Umbilical cord (tissue), 1 donor: ENCODE measurements at regions not wholly inside any gene's neighbourhood (a gene's known extent, or its start where the extent isn't known, plus 50 kb on each side); places are given as distances from the start of the nearest gene placed in this dataset.

Experiments
- DNase-seq: peaks from one replicate; pipeline ENCODE4 v3.0.0-alpha.2; 2015; ENCODE audit warnings: low spot score

DNA sequence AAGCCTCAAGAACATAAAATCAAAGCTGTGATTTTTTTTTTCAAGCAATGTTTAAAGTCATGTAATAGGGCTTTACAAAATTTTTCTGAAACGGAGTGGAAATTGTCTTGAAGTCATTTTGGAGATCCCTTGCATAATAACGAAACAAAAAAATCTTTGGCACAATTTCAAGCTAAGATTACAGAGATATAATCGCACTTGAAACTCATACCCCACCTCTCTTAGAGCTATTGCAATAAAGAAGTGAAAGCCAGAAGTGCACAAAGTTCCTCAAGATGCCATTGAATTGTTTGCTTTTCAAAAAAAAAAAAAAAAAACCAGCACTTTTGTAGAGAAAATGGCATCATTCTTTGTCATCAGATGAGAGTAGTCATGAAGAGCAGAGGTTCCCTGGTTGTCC, 152.3 kb downstream of the PAX3 start:
- DNase-seq: no peak

DNA sequence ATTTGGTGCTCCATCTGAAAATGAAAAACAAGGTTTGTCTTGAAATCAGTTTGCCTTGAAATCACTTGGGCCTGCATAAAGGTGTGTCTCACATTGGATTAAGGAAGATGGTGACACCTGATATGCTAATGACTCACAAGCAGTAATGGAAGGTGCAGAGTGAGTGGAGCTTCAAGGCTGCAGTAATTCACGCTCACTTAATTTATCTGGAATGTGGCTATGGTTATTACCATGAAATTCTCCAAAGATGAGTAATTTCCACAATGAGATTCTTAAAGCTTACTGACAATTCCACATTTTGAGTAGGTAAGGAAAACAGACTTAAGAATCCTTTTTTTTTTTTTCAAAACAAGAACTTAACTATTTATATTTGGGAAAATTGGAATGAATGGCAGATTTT, 156.8 kb downstream of the PAX3 start:
- no peak for DNase-seq

DNA sequence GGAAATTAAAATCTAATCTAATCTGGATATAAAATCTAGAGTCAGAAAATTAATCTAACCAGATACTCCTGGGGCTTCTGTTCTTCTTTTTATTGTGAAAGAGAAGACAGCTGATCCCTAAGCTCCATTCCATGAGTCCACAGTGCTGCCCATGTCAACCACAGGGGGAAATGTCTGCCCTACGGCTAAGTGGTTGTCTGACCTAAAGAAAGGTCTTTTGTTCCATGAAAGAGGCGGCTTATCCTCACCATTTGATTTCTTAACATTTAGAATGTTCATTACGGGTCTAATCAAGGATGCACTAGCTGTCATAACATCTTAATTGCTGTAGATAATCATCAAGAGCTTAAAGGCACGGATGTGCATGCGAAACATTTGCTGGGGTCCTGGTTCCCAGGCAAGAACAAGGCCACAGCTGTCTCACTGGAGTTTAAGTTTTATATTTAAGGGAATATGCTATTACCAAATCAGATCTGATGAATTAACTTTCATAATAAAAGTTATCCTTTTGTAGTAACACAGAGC, 162.6 kb downstream of the PAX3 start:
- no peak for DNase-seq

DNA sequence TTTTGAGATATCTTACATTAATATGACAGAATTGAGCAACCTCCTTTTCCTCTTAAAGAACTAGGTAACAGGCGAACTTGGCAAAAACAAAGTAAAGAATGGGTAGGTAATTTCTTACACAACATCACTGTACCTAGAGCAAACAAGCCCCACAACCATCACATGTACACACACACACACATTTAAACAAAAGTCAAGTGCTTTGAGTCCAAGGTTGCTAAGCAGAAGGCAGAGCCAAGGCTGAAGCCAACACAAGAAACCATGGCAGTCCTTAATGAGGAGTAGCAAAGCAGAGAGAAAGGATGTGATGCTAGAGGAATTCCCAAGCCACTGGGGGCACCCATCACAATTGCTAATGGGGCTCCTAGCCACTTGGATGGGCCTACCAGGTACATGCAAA, 164.1 kb downstream of the PAX3 start:
- DNase-seq: no peak

DNA sequence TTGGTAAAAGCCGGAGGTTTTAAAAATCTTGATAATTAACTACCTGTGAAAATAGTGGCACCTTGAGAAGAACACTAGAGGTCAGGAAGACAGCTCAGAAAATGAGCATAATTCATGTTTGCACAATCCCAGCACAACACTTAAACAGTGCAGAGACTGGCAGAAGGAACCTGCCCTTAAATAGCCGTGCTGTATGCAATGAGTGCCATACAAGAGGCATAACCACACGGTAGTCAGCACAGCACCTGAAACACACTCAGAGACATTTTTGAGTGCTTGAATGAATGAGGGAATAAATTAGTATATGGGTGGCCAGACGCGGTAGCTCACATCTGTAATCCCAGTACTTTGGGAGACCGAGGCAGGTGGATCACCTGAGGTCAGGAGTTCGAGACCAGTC, 164.9 kb downstream of the PAX3 start:
- DNase-seq: no peak

DNA sequence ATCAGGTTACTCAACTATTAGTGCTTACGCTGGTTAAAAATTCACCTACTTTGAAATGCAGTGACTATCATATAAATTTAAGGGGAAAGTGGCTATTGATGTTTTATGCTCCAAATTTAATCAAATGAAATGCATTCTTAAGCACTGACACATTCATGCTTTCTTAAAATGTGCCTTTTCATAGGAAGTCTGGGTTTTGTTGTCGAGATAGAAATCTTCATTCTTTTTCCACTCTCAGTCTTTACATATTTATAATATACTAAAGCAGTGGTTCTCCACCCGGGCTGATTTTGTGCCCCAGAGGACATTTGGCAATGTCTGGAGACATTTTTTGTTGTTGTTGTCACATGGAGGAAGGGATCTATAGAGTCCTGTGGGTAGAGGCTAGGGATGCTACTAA, 167.9 kb downstream of the PAX3 start:
- no peak for DNase-seq

DNA sequence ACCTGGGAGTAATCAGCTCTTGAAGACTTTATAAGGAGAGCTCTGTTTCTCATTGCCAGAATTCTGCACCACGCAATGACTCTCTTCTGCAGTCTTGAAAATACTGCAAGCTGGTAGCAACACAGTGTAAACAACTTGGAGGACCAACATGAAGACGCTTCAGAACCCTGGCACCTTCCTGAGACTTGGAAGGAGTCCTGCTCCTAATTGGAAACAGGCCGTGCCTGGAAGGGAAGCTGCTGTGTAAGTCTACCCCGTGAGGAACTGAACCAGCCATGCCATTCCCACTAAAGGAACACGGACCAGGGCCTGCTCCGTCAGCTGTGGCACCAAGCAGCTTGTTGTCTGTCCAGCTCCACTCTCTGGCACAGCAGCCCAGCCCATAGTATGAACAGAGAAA, 171.1 kb downstream of the PAX3 start:
- no peak for DNase-seq

DNA sequence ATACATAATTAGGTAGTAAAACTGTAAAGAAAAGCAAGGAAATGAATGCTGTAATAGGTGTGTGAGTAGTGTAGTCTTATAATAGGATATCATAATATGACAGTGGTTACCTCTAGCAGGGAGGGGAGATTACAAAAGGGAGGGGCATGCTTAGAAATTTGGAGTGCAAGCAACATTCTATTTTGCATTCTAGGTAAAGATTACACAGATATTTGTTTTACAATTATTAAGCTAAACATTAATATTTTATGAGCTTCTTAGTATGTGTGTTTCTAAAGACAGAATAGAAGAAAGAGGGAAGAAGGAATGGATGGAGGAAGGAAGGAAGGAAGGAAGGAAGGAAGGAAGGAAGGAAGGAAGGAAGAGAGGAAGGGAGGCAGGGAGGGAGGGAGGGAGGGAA, 177.9 kb downstream of the PAX3 start:
- DNase-seq: no peak

DNA sequence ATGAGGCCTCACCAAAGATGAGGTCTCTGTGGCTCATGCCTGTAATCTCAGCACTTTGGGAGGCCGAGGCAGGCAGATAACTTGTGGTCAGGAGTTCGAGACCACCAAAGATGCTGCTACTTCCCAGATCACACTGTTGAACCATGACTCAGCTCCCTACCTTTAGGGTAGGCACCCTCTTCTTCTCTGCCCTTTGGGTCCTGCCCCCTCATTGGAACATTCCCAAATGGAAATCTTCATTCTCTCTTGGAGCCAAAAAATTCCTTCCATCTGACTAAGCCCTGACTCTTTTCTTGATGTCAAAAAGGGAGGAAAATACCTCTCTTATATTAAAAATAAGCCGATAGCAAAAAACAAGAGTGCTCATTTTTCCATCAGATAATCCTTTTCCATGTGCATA, 183.5 kb downstream of the PAX3 start:
- no peak for DNase-seq

DNA sequence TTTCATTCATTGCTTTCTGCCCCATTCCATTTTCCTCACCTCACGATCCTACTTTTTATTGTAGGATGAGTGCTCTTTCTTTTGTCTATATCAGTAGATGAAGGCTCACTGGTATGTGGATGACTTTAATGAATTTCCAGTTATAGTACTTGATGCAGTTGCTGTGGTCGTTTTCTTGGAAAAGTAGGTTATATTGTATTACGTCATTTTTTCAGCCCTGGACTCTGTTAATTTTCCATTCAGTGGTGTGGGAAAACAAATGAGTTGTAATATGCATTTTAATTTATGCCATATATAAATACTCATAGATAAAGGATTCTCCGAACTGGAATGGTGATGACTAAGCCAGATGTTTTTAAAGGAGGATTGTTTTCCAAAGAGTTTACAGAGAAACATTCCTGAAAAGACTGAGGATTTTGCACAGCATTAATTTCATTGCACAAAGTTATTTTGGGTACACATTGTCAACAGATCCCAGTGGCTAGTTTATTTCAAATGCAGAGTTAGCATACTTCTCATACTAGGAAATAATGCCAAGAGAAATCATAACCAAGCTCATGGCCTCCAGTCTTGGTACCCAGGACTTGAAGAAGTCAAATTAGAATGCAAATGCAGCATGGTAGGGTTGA, 189.7 kb downstream of the PAX3 start:
- DNase-seq: peak; percentile 54

DNA sequence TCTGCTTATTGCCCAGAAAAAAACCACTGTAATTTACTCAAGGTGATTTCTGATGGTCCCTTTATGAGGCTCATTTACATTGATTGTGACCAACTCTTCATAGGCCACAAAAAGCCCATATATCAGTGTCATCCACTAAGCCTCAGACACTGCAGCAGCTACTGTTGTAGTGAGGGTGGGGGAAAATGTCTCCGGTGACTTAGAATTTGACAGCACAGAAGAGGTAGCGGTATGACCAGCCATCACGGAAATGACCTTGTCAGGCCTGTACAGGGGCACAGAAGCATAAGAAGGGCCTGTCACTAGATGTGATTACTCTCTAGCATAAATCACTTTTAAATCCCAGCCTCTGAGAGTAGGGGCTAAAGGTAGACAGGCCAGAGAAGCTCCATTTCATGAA, 190.3 kb downstream of the PAX3 start:
- DNase-seq: no peak

DNA sequence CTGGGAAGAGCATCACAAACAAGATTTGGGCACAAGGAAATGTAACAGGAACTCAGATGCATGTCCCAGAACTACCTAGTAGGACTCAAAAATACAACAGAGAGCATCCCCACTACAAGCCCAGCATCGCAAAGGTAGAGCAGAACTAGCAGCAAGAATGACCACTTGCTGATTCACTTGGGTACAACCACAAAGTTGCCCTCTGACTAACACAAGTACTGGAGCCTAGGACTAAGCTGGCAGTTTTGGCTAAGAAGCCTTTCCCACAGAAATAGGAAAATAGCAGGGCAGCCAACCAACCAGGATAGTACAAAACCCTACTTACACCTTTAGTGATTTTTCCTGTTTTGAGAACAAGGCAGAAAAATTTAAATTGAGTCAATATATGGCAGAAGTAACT, 193.8 kb downstream of the PAX3 start:
- no peak for DNase-seq

DNA sequence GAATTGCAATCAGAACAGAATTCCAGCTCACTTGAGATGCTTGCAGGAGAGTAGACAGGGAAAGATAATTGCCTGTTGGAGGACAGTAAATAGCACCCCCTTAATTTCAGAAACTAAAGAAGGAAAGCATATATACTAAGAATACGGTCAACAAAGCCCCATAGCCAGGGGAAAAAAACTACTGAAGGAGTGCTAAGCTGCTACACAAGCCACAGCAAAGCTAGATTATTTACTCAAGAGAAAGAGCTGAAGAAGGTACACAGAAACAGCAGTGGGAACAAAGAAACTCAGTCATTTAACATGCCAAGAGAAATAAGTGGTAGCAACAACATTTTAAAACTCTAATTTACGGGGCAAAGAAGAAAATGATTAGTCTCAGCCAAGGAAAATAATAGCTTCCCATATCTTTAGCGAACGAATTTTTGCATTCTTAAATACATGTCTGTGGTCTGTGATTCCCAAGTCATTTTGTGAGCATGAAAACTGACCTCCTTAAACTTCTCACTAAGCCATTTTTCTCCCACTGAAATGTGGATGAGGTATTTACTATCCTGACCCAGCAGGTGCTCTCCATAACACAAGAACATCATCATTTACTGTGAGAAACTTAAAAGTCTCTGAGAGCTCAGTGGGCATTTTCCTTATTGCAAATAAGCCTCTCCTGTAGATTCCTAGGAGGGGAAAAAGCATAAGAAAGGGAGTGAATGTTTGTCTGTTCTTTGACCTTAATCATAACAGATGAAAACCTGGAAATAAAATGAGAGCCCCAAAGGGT, 196.0 kb downstream of the PAX3 start:
- no peak for DNase-seq

DNA sequence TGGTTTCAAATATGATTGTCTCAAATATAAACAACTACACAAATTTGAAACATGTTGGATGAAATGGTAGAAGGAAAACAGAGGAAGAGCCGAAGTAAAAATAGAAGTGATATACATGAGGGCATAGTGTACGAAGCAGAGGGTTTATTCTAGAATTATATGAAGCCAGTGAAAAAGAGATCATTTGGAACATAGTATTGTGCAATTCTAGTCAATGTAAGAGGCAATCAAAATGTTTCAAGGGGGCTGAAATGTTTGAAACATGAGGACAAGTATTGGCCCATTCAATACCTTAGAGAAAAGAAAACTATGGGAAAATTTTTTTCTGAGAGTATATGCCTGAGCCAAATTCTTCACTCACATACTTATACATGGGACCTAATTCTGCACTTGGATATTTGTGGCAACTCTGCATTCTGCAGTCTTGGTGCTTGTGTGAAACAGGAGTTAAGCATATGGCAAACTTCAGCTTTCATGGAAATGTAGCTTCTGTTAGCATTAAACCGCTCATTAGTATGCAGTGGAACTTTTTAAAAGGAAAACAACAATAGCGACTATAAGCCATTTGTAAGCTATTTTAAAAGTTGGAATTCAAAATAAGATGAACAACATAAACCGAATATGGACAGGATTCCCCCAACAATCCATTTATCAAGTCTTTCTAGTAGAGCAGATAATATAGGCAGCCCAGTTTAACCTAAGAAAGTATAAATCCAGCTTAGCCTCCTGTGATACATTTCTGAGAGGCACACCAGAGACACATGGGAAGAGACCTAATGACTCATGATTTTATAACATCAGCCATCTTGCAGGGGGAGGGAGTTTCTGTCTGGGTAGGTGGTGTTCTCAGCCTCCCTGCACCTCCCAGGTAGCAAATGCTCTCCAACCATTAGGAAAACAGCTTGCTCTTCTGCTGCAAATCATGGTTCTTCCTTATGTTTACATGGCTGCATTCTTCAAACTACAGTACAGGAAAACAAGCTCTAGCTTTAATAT, 197.8 kb downstream of the PAX3 start:
- no peak for DNase-seq

DNA sequence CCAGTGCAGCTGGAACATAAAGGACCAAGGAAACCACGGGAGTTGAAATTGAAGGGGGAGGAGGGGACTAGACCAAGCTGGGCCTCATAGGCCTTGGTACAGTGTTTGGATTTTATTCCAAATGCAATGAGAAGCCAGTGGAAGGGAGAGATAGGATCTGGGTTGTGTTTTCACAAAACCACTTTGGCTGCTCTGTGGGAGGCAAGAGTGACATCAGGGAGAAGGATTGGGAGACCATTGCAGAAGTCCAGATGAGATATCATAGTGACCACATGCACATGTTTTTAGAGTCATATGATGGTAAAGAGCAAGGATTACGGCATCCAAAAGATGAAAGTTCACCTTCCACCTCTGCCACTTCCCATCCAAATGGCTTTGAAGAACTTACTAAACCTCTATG, 210.2 kb downstream of the PAX3 start:
- no peak for DNase-seq

DNA sequence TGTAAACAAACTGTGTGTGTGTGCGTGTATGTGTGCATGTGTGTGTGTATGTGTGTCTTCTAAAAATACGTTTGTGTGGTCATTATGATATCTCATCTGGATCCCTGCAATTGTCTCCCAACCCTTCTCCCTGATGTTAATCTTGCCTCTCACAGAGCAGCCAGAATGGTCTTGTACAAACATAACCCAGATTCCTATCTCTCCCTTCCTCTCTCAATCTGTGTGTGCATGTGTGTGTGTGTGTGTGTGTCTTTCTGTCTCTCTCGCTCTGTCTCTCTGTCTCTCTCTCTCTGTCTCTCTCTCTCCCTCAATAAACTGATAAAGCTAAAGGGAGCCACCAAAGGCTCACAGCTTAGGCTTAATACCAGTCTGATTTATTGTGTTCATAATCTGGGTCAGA, 210.8 kb downstream of the PAX3 start:
- no peak for DNase-seq

DNA sequence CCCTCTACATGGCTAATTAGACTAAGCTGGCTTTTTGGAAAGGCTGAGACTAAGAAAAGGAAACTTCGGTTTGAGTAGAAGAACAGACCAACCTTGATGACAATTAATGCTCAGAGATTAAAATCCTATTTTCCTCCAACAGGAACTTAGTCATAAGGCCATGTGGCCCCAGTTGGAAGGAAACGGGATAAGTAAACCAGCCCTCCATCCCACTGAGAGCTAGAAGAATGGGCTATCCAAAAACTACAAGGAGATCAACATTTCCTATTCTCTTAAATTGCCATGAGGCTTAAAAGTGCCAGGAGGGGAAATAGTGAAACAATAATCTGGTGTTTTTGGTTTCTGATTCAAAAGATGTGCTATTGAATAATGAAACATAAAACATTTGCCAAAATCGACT, 216.6 kb downstream of the PAX3 start:
- DNase-seq: no peak

DNA sequence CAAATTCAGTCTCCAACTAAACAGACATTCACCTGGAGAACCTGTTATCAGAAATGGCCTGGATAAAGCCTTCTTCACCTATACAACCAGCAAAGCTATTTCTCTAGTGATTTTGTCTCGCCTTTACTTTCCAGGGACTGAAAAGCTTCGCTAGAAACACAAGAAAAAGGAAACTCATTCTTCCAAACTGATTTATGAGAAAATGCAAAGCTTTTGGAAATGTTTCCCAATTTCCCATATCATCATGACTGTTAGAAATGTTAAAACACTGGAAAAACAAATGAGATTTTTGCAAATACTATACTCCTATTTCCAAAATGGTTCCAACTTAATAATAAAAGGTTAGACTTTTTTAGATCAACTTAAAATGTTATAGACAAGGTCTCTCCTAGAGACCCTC, 218.7 kb downstream of the PAX3 start:
- DNase-seq: no peak

DNA sequence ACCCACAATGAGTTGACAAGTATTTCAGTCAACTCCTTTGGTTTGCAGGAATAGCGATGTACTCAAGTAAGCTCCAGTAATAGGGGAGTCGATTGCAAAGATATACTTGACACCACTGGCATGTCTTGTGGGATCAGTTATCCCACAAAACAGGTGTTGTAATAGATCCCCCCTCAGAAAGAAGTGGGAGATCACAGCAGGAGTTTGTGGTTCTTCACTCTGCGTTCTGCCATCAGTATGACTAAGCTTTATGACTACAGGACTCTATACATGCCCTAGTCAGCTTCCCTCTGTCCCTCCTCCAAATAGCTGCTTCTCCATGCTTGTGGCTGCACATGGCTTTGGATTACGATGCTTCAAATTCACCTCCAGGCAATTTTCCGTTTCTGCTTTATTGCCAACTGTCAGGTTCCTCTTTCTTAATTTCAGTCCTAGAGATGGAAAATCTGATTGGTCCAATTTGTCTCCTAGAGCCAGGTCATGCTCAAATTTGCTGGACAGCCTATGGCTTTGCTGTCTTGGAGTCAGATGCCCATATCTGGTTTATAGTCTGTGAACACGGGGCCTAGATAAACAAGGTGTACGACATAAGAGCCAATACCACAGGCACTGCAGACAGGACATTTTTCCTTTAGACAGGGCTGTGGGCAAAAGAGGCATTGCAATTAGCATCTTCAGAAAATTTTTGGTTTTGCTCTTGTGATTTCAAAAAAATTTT, 221.7 kb downstream of the PAX3 start:
- DNase-seq: no peak

DNA sequence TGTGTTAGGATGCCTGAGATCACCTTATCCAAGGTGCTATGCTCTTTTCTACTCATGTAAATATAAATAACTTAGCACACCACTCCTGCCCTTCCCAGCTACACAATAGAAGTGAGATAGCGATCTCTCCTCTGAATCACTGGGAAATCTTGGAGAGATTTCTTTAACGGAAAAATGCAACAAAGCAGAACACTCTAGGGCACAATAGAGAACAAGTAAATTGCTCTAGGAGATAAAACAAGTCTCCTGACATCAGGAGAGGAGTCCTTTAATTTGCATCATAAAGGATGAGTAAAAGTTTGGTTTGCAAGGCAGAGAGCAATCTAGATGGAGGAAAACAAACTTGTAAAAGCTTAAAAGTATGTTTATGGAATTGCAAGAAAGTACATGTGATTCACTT, 224.1 kb downstream of the PAX3 start:
- DNase-seq: no peak

DNA sequence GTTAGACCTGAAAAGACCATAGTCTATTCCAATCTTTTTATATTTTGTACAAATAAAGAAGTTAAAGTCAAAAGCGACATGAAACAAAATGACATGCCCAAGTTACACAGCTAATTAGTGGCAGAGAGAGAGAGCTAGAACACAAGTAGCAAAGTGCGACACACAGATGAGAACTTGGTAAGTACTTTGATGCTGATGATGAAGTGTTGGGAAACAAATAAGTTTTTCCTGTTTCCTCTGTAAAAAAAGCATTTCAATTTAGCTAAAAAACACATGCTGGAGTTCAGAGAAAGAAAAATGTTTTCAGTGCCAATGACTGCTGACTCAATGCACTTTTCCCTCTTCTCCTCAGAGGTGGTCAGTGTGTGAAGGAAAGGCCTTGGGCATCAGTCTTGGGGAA, 226.9 kb downstream of the PAX3 start:
- DNase-seq: no peak

DNA sequence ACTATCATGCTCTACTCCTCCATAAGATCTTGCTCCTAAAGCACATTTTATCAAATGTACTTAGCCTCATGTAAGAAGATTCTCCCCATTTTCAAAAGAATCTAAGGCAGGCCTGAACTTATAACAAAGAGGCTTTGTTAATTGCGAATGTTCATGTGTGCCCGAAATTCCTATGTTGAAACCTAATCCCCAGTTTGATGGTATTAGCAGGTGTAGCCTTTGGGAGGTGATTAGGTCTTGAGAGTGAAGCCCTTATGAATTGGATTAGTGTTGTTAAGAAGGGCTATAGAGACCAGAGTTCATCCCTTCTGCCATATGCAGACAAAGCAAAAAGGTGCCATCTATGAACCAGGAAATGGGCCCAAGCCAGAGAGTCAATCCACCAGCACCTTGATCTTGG, 234.5 kb downstream of the PAX3 start:
- DNase-seq: no peak
